IMR-90 (cell line): ENCODE measurements at regions not wholly inside any gene's neighbourhood (a gene's known extent, or its start where the extent isn't known, plus 50 kb on each side); places are given as distances from the start of the nearest gene placed in this dataset.

Experiments
- ATAC-seq: fragments of 200-7000 bp; cut with Tn5 transposase; 2 replicates; pipeline ENCODE4 v1.9.1; 2020; ENCODE audit warnings: low read depth, mild to moderate bottlenecking, moderate library complexity
- BruUV-seq: library from RNA; stranded (reverse); fragments of 400-500 nt; replicated peaks from 2 replicates; lab custom pipeline; 2021; lab: Mats Ljungman, UMichigan
- CTCF ChIA-PET: fragments of 300-600 bp; formaldehyde crosslinking; extraction: SDS; loops from one replicate; lab custom pipeline; 2021; ENCODE audit warnings: antibody characterized with exemption; lab: Yijun Ruan, JAX
- POLR2A ChIA-PET: fragments of 300-600 bp; sonication (Branson Sonifier 250); formaldehyde crosslinking; loops from one replicate; lab custom pipeline; 2022; ENCODE audit warnings: antibody characterized with exemption; ENCODE audit not compliant: unreplicated experiment; lab: Charles Lee
- DNase-seq: peaks from one replicate; pipeline ENCODE4 v3.0.0; 2013
- H2AFZ ChIP-seq: replicated peaks from 2 replicates; pipeline ENCODE3; 2013; ENCODE audit warnings: low read length, mild to moderate bottlenecking; ENCODE audit not compliant: poor library complexity
- H2AK5ac ChIP-seq: 2 replicates; pipeline ENCODE4 v1.6.1; 2013; ENCODE audit warnings: low read depth, low read length, inconsistent platforms
- H2AK9ac ChIP-seq: replicated peaks from 2 replicates; pipeline ENCODE3; 2013; ENCODE audit warnings: mild to moderate bottlenecking, low read depth, low read length, moderate library complexity; ENCODE audit not compliant: poor library complexity
- H2BK120ac ChIP-seq: 2 replicates; pipeline ENCODE4 v1.6.1; 2013; ENCODE audit warnings: low read depth, low read length, inconsistent platforms
- H2BK15ac ChIP-seq: 3 replicates; pipeline ENCODE4 v1.6.1; 2013; ENCODE audit warnings: low read depth, low read length, inconsistent platforms
- H2BK20ac ChIP-seq: 2 replicates; pipeline ENCODE4 v1.6.1; 2013; ENCODE audit warnings: low read depth, mild to moderate bottlenecking, inconsistent platforms, low read length, moderate library complexity
- H2BK5ac ChIP-seq: 2 replicates; pipeline ENCODE4 v1.6.1; 2013; ENCODE audit warnings: mild to moderate bottlenecking, low read depth, low read length, inconsistent platforms; ENCODE audit not compliant: poor library complexity, severe bottlenecking
- H3K14ac ChIP-seq: replicated peaks from 2 replicates; pipeline ENCODE4 v1.6.1; 2013; ENCODE audit warnings: low read depth, low read length, inconsistent platforms
- H3K18ac ChIP-seq: 2 replicates; pipeline ENCODE4 v1.6.1; 2013; ENCODE audit warnings: low read depth, low read length, control low read depth
- H3K23ac ChIP-seq: 2 replicates; pipeline ENCODE4 v1.6.1; 2013; ENCODE audit warnings: low read depth, low read length, inconsistent platforms
- H3K27ac ChIP-seq: 2 replicates; pipeline ENCODE4 v1.5.1; 2013; ENCODE audit warnings: mild to moderate bottlenecking, control low read depth, low read length; ENCODE audit not compliant: insufficient read depth
- H3K27me3 ChIP-seq: 2 replicates; pipeline ENCODE4 v1.6.1; 2013; ENCODE audit warnings: low read length; ENCODE audit not compliant: control insufficient read depth, insufficient read depth
- H3K36me3 ChIP-seq: 2 replicates; pipeline ENCODE4 v1.6.1; 2013; ENCODE audit warnings: low read length, mixed read lengths; ENCODE audit not compliant: control insufficient read depth, insufficient read depth
- H3K4ac ChIP-seq: 2 replicates; pipeline ENCODE4 v1.6.1; 2013; ENCODE audit warnings: low read depth, low read length, inconsistent platforms
- H3K4me1 ChIP-seq: 2 replicates; pipeline ENCODE4 v1.6.1; 2013; ENCODE audit warnings: low read length, mixed read lengths; ENCODE audit not compliant: control insufficient read depth, insufficient read depth
- H3K4me2 ChIP-seq: 2 replicates; pipeline ENCODE4 v1.6.1; 2013; ENCODE audit warnings: low read depth, mild to moderate bottlenecking, control low read depth, low read length, moderate library complexity
- H3K4me3 ChIP-seq: 2 replicates; pipeline ENCODE4 v1.5.1; 2013; ENCODE audit warnings: low read depth, mild to moderate bottlenecking, control low read depth, low read length, moderate library complexity; ENCODE audit not compliant: insufficient read depth
- H3K56ac ChIP-seq: 2 replicates; pipeline ENCODE4 v1.6.1; 2013; ENCODE audit warnings: low read length, inconsistent platforms; ENCODE audit not compliant: insufficient read depth; ENCODE audit errors: extremely low read depth
- H3K79me1 ChIP-seq, 2 experiments: 2 replicates each; pipeline ENCODE4 v1.6.1; 2013; ENCODE audit warnings: low read length in 2 of 2, inconsistent platforms in 1 of 2, low read depth in 1 of 2
- H3K9ac ChIP-seq: 2 replicates; pipeline ENCODE4 v1.6.1; 2013; ENCODE audit warnings: low read depth, low read length, control low read depth
- H3K9me1 ChIP-seq: 2 replicates; pipeline ENCODE4 v1.6.1; 2013; ENCODE audit warnings: low read length, inconsistent platforms; ENCODE audit not compliant: insufficient read depth
- H3K9me3 ChIP-seq: 2 replicates; pipeline ENCODE4 v1.6.1; 2013; ENCODE audit warnings: low read length; ENCODE audit not compliant: control insufficient read depth, insufficient read depth
- H4K20me1 ChIP-seq: 2 replicates; pipeline ENCODE4 v1.6.1; 2013; ENCODE audit warnings: low read length, inconsistent platforms; ENCODE audit not compliant: insufficient read depth
- H4K5ac ChIP-seq: 2 replicates; pipeline ENCODE4 v1.6.1; 2013; ENCODE audit warnings: mild to moderate bottlenecking, low read depth, low read length, control low read depth
- H4K8ac ChIP-seq, 2 experiments: 2 replicates each; pipeline ENCODE4 v1.6.1; 2013; ENCODE audit warnings: low read depth in 2 of 2, low read length in 2 of 2, control low read depth in 1 of 2, inconsistent platforms in 1 of 2
- H4K91ac ChIP-seq: 2 replicates; pipeline ENCODE4 v1.6.1; 2013; ENCODE audit warnings: low read depth, low read length, inconsistent platforms; ENCODE audit not compliant: insufficient read depth
- BHLHE40 ChIP-seq: fragments of 150-350 bp; IDR thresholded peaks from 2 replicates; pipeline ENCODE4 v1.6.1; 2016; ENCODE audit warnings: mild to moderate bottlenecking, low read depth, low read length
- CHD1 ChIP-seq: IDR thresholded peaks from 2 replicates; pipeline ENCODE4 v1.6.1; 2012; ENCODE audit warnings: low read depth, low read length, improper control_type of control experiment
- FOS ChIP-seq: fragments of 150-350 bp; IDR thresholded peaks from 2 replicates; pipeline ENCODE4 v1.6.1; 2016; ENCODE audit warnings: low read depth, low read length
- MAFK ChIP-seq: IDR thresholded peaks from 2 replicates; pipeline ENCODE4 v1.6.1; 2012; ENCODE audit warnings: low read depth, low read length, improper control_type of control experiment
- MAZ ChIP-seq: IDR thresholded peaks from 2 replicates; pipeline ENCODE4 v1.6.1; 2012; ENCODE audit warnings: low read depth, mild to moderate bottlenecking, low read length, improper control_type of control experiment, moderate library complexity, borderline replicate concordance
- MXI1 ChIP-seq: IDR thresholded peaks from 2 replicates; pipeline ENCODE4 v1.6.1; 2012; ENCODE audit warnings: low read depth, mild to moderate bottlenecking, low read length, moderate library complexity, borderline replicate concordance
- NFE2L2 ChIP-seq: fragments of 150-350 bp; IDR thresholded peaks from 2 replicates; pipeline ENCODE4 v1.6.1; 2016; ENCODE audit warnings: low read depth, mild to moderate bottlenecking, low read length
- POLR2A ChIP-seq: IDR thresholded peaks from 2 replicates; pipeline ENCODE4 v1.6.1; 2012; ENCODE audit warnings: mild to moderate bottlenecking, low read depth, low read length
- RAD21 ChIP-seq: IDR thresholded peaks from 2 replicates; pipeline ENCODE4 v1.6.1; 2012; ENCODE audit warnings: low read length, improper control_type of control experiment
- RCOR1 ChIP-seq: IDR thresholded peaks from 2 replicates; pipeline ENCODE4 v1.6.1; 2012; ENCODE audit warnings: mild to moderate bottlenecking, low read length, improper control_type of control experiment; ENCODE audit not compliant: insufficient replicate concordance
- RFX5 ChIP-seq: IDR thresholded peaks from 2 replicates; pipeline ENCODE4 v1.8.0; 2012; ENCODE audit warnings: low read depth, mild to moderate bottlenecking, low read length, moderate library complexity
- WGBS, 2 experiments: methylation state at CpG; one replicate each; pipeline versions ENCODE4 v1.1.5 to v1.1.7; 2013; ENCODE audit warnings: missing lambda C conversion rate in 2 of 2; ENCODE audit not compliant: insufficient read length in 1 of 2; ENCODE audit errors: extremely low coverage in 2 of 2; 5-methylcytosine and 5-hydroxymethylcytosine counted together
- dilution Hi-C: fragments of 300-500 bp; cut with HindIII; formaldehyde crosslinking; loops from one replicate; pipeline ENCODE4 v1.14.3; 2018; ENCODE audit warnings: low sequenced_read_pairs; ENCODE audit not compliant: unreplicated experiment
- in situ Hi-C: fragments of 300-500 bp; cut with MboI; formaldehyde crosslinking; loops from 3 replicates; pipeline ENCODE4 v1.14.3; 2019; ENCODE audit warnings: low sequenced_read_pairs, inconsistent platforms, mixed read lengths
- intact Hi-C: fragments of 100-400 bp; cut with micrococcal nuclease; formaldehyde crosslinking; loops from 2 replicates; pipeline ENCODE4 v1.10.0; 2022
- TF ChIP-seq, protein P1 (sequence below): fragments of 150-350 bp; IDR thresholded peaks from 2 replicates; pipeline ENCODE4 v1.6.1; 2016; ENCODE audit warnings: low read depth, mild to moderate bottlenecking, low read length, moderate library complexity, borderline replicate concordance

- no peak overlapping the region for H3K23ac ChIP-seq
- H3K4ac ChIP-seq = no peak overlapping the region
- H4K8ac ChIP-seq = no peak overlapping the region
- no peaks in the 10 kb centered on the region for H3K27me3 ChIP-seq
- WGBS, 2 experiments = no CpG with 5 or more reads among the region's 1 CpG
- H3K4me1 ChIP-seq = no peaks in the 10 kb centered on the region
- no peak overlapping the region for H2AK5ac ChIP-seq
- ATAC-seq (no peak), DNase-seq (no peak)
- no peak overlapping the region for H3K14ac ChIP-seq
- H2AFZ ChIP-seq = no peak overlapping the region
- H3K4me2 ChIP-seq = no peak overlapping the region
- H3K27ac ChIP-seq = no peak overlapping the region
- H3K9me3 ChIP-seq = no peaks in the 10 kb centered on the region
- TF ChIP-seq MAZ = no peak
- TF ChIP-seq, protein P1, sequence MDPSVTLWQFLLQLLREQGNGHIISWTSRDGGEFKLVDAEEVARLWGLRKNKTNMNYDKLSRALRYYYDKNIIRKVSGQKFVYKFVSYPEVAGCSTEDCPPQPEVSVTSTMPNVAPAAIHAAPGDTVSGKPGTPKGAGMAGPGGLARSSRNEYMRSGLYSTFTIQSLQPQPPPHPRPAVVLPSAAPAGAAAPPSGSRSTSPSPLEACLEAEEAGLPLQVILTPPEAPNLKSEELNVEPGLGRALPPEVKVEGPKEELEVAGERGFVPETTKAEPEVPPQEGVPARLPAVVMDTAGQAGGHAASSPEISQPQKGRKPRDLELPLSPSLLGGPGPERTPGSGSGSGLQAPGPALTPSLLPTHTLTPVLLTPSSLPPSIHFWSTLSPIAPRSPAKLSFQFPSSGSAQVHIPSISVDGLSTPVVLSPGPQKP = no peak
- no peak for TF ChIP-seq FOS
- no peak for TF ChIP-seq RAD21
- TF ChIP-seq POLR2A = no peak
- TF ChIP-seq BHLHE40 = no peak
- no peak for TF ChIP-seq RFX5
- TF ChIP-seq MXI1 = no peak
- TF ChIP-seq RCOR1 = no peak
- no peak for TF ChIP-seq CHD1
- no peak for TF ChIP-seq MAFK
- no peak for TF ChIP-seq NFE2L2
- H4K20me1 ChIP-seq = no peaks in the 10 kb centered on the region
- no peak overlapping the region for H4K91ac ChIP-seq
- H2BK5ac ChIP-seq = no peak overlapping the region
- H3K18ac ChIP-seq = no peak overlapping the region
- no peak overlapping the region for H4K5ac ChIP-seq
- ChIA-PET CTCF (no interaction called here), POLR2A (no interaction called here)
- H3K9ac ChIP-seq = no peak overlapping the region
- dilution Hi-C loops (no loop called here), intact Hi-C loops (no loop called here), in situ Hi-C loops (no loop called here)
- H3K9me1 ChIP-seq = no peaks in the 10 kb centered on the region
- H3K4me3 ChIP-seq = no peak overlapping the region
- no peaks in the 10 kb centered on the region for H3K36me3 ChIP-seq
- no TSS peak for BruUV-seq
- no peak overlapping the region for H3K56ac ChIP-seq
- no peak overlapping the region for H2BK20ac ChIP-seq
- no peaks in the 10 kb centered on the region for H3K79me1 ChIP-seq
- H2BK120ac ChIP-seq = no peak overlapping the region
- no peak overlapping the region for H2AK9ac ChIP-seq
- no peak overlapping the region for H2BK15ac ChIP-seq
These were observed 107.1 kb upstream of the UBE2E2 start for GRCh38 chr3:23096041-23096440.
